ENCODE measurements at regions not wholly inside any gene's neighbourhood (a gene's known extent, or its start where the extent isn't known, plus 50 kb on each side); places are given as distances from the start of the nearest gene placed in this dataset.

GRCh38 chr9:99399474-99399873 lies 177.4 kb downstream of the SEC61B start:
- TF ChIP-seq CTCF (conservative IDR thresholded peaks at IDR 0.05; ENCODE audit: low read depth, low read length) (no peak), EZH2phosphoT487 (IDR thresholded peaks at IDR 0.05; ENCODE audit: borderline replicate concordance, low read length) (no peak)

All from PC-3 (cell line).